UCSD-AML1 (cell line): ENCODE measurements at regions not wholly inside any gene's neighbourhood (a gene's known extent, or its start where the extent isn't known, plus 50 kb on each side); places are given as distances from the start of the nearest gene placed in this dataset.

Source experiments
- DNase-seq: peaks from one replicate; lab custom pipeline; 2025; ENCODE audit not compliant: unreplicated experiment; lab: John Stamatoyannopoulos, UW

GRCh38 chr20:20993372-20993771 is 112.8 kb downstream of the LINC00237 start:
- no peak for DNase-seq

- DNase-seq: no peak
Observed at GRCh38 chr20:20992686-20993360, 113.3 kb downstream of the LINC00237 start.

- DNase-seq: no peak
Observed at GRCh38 chr20:20992277-20992676, 113.9 kb downstream of the LINC00237 start.

GRCh38 chr20:20989081-20989480 is 117.1 kb downstream of the LINC00237 start:
- DNase-seq: no peak

GRCh38 chr20:20979934-20980333 is 126.2 kb downstream of the LINC00237 start:
- DNase-seq: no peak

- DNase-seq: no peak
Observed at GRCh38 chr20:20977786-20978185, 128.4 kb downstream of the LINC00237 start.

- no peak for DNase-seq
Observed at GRCh38 chr20:20972490-20972889, 133.7 kb downstream of the LINC00237 start.

- DNase-seq: no peak
Observed at GRCh38 chr20:20971810-20972209, 134.3 kb downstream of the LINC00237 start.

GRCh38 chr20:20970841-20971240 is 135.3 kb downstream of the LINC00237 start:
- DNase-seq: no peak

GRCh38 chr20:20969701-20970280 is 136.4 kb downstream of the LINC00237 start:
- no peak for DNase-seq

- DNase-seq: no peak
Observed at GRCh38 chr20:20967564-20968184, 138.5 kb downstream of the LINC00237 start.

GRCh38 chr20:20966171-20966570 is 140.0 kb downstream of the LINC00237 start:
- DNase-seq: no peak

- no peak for DNase-seq
Observed at GRCh38 chr20:20959031-20959755, 147.0 kb downstream of the LINC00237 start.

GRCh38 chr20:20956513-20956931 is 149.6 kb downstream of the LINC00237 start:
- DNase-seq: no peak

- no peak for DNase-seq
Observed at GRCh38 chr20:20955892-20956291, 150.3 kb downstream of the LINC00237 start.

GRCh38 chr20:20953738-20954618 is 152.2 kb downstream of the LINC00237 start:
- no peak for DNase-seq

- no peak for DNase-seq
Observed at GRCh38 chr20:20950620-20951019, 155.5 kb downstream of the LINC00237 start.

- DNase-seq: no peak
Observed at GRCh38 chr20:20946122-20946759, 159.9 kb downstream of the LINC00237 start.

- no peak for DNase-seq
Observed at GRCh38 chr20:20941468-20941889, 164.7 kb downstream of the LINC00237 start.

- no peak for DNase-seq
Observed at GRCh38 chr20:20939006-20939405, 167.2 kb downstream of the LINC00237 start.
